Sigmoid colon (tissue), 6 donors: ENCODE measurements at regions not wholly inside any gene's neighbourhood (a gene's known extent, or its start where the extent isn't known, plus 50 kb on each side); places are given as distances from the start of the nearest gene placed in this dataset.

Experiments
- DNase-seq: peaks from one replicate; pipeline ENCODE4 v3.0.0-alpha.2; 2019
- H3K27ac ChIP-seq, 4 donors: fragments of 200-600 bp; sonication (generic); one replicate each; pipeline ENCODE4 v1.5.1; 2016 to 2019; ENCODE audit warnings: mild to moderate bottlenecking in 1 of 4
- H3K27me3 ChIP-seq, 3 donors: fragments of 200-600 bp; sonication (generic); one replicate each; pipeline ENCODE4 v1.5.1; 2019; ENCODE audit warnings: mild to moderate bottlenecking in 1 of 3
- H3K36me3 ChIP-seq, 4 donors: fragments of 200-600 bp; sonication (generic); one replicate each; pipeline ENCODE4 v1.5.1; 2016 to 2019
- H3K4me1 ChIP-seq, 4 donors: fragments of 200-600 bp; sonication (generic); one replicate each; pipeline ENCODE4 v1.5.1; 2017 to 2019
- H3K4me3 ChIP-seq, 4 donors: fragments of 200-600 bp; sonication (generic); one replicate each; pipeline ENCODE4 v1.5.1; 2017 to 2019; ENCODE audit warnings: mild to moderate bottlenecking in 2 of 4, moderate library complexity in 1 of 4
- H3K9me3 ChIP-seq, 4 donors: fragments of 200-600 bp in 3 of 4; sonication (generic) in 3 of 4; one replicate each; pipeline versions ENCODE4 v1.5.1 to v1.6.1; 2013 to 2019
- CTCF ChIP-seq, 4 experiments: fragments of 450-650 bp in 3 of 4; fragments of 200-600 bp in 1 of 4; IDR thresholded peaks; one replicate each; pipeline ENCODE4 v1.5.1; 2016 to 2019; ENCODE audit warnings: antibody characterized with exemption in 4 of 4, mild to moderate bottlenecking in 3 of 4, moderate library complexity in 2 of 4
- EP300 ChIP-seq, 4 donors: sonication (generic); formaldehyde crosslinking; IDR thresholded peaks; one replicate each; pipeline ENCODE4 v1.6.1; 2017; ENCODE audit warnings: antibody characterized with exemption in 4 of 4
- POLR2A ChIP-seq, 2 donors: fragments of 450-650 bp; IDR thresholded peaks; one replicate each; pipeline ENCODE4 v1.6.1; 2016; ENCODE audit warnings: antibody characterized with exemption in 2 of 2, mild to moderate bottlenecking in 2 of 2, moderate library complexity in 2 of 2
- POLR2AphosphoS5 ChIP-seq, 4 donors: sonication (generic); formaldehyde crosslinking; IDR thresholded peaks; one replicate each; pipeline ENCODE4 v1.6.1; 2017; ENCODE audit warnings: antibody characterized with exemption in 4 of 4
- WGBS, 2 donors: extraction: QIAGEN DNeasy Blood & Tissue Kit; methylation state at CpG; one replicate each; pipeline ENCODE4 v1.1.7; 2013; 5-methylcytosine and 5-hydroxymethylcytosine counted together
- intact Hi-C: fragments of 100-400 bp; cut with DNase I; formaldehyde crosslinking; loops from one replicate; pipeline ENCODE4 v1.15.1; 2023
- donor health status: healthy with polysubstance abuse.
- donor health status: healthy.

GRCh38 chr19:30817965-30818567 lies 445.9 kb downstream of the ZNF536 start:
- H3K4me1 ChIP-seq, result no peaks in the 10 kb centered on the region
- no peaks in the 10 kb centered on the region for H3K9me3 ChIP-seq
- no peak overlapping the region for H3K27ac ChIP-seq
- H3K4me3 ChIP-seq, result no peak overlapping the region
- TF ChIP-seq POLR2A (IDR thresholded peaks at IDR 0.05), result no peak
- TF ChIP-seq EP300 (IDR thresholded peaks at IDR 0.05), result no peak
- no peak for TF ChIP-seq CTCF (IDR thresholded peaks at IDR 0.05)
- no peak for TF ChIP-seq POLR2AphosphoS5 (IDR thresholded peaks at IDR 0.05)
- 72 to 85% methylated on average over 3 of the region's 3 CpGs for WGBS, 2 donors
- DNase-seq, result no peak
- H3K36me3 ChIP-seq, result no peaks in the 10 kb centered on the region
- intact Hi-C loops, result no loop called here
- H3K27me3 ChIP-seq, result no peaks in the 10 kb centered on the region

- Histone ChIP-seq H3K4me1 (no peaks in the 10 kb centered on the region), H3K9me3 (no peaks in the 10 kb centered on the region), H3K27ac (no peak overlapping the region), H3K27me3 (no peaks in the 10 kb centered on the region), H3K36me3 (no peaks in the 10 kb centered on the region), H3K4me3 (no peak overlapping the region)
- TF ChIP-seq EP300 (IDR thresholded peaks at IDR 0.05) (no peak), POLR2AphosphoS5 (IDR thresholded peaks at IDR 0.05) (no peak), POLR2A (IDR thresholded peaks at IDR 0.05) (no peak), CTCF (IDR thresholded peaks at IDR 0.05) (no peak)
- no peak for DNase-seq
- intact Hi-C loops, result no loop called here
- WGBS, 2 donors, result 87 to 89% methylated on average over 12 of the region's 12 CpGs
Measured at GRCh38 chr19:30817197-30817596, 445.0 kb downstream of the ZNF536 start.

- Histone ChIP-seq H3K36me3 (no peaks in the 10 kb centered on the region), H3K4me1 (no peaks in the 10 kb centered on the region), H3K27me3 (no peaks in the 10 kb centered on the region), H3K9me3 (no peaks in the 10 kb centered on the region), H3K27ac (no peak overlapping the region), H3K4me3 (no peak overlapping the region)
- no peak for DNase-seq
- TF ChIP-seq EP300 (IDR thresholded peaks at IDR 0.05) (no peak), POLR2A (IDR thresholded peaks at IDR 0.05) (no peak), CTCF (IDR thresholded peaks at IDR 0.05) (no peak)
- intact Hi-C loops, result no loop called here
Measured at GRCh38 chr19:30815889-30816580, 443.9 kb downstream of the ZNF536 start.

DNA sequence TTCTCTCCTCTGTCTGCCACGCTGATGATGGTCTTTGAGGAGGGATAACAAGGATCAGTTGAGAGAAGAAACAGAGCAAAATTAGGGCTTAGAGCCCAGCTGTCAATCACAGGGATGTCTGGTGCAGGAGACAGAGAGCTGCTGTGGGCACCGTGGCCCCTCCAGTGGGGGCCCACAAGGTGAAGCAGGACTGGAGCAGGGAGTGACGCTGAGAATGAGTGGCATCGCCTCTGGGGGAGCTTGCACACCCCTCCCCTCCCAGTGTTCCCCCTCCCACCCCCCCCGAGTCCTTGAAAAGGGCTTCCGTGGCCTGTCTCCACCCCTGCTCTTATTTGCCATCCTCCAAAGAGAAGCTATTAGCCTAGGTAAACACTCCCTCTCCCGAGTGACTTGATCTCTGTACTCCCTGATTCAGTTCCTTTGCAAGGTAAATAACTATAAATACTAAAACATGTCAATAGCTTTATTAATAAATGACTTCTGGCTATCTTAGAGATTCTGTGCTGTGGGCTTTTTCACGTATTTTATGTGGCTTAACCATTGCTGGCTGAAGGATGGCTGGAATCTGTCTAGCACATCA lies 440.0 kb downstream of the ZNF536 start:
- TF ChIP-seq POLR2A (IDR thresholded peaks at IDR 0.05) (no peak), CTCF (IDR thresholded peaks at IDR 0.05) (no peak), EP300 (IDR thresholded peaks at IDR 0.05) (no peak), POLR2AphosphoS5 (IDR thresholded peaks at IDR 0.05) (no peak)
- 22 to 65% methylated on average over 8 of the region's 8 CpGs for WGBS, 2 donors
- Histone ChIP-seq H3K27ac (no peak overlapping the region), H3K4me1 (no peaks in the 10 kb centered on the region), H3K4me3 (no peak overlapping the region), H3K36me3 (no peaks in the 10 kb centered on the region), H3K9me3 (peaks cover 0 to 5% (median 0%) of the 10 kb centered on the region in 4 donors), H3K27me3 (no peaks in the 10 kb centered on the region)
- DNase-seq, result no peak
- intact Hi-C loops, result no loop called here
